DMS153 (cell line): ENCODE measurements at regions not wholly inside any gene's neighbourhood (a gene's known extent, or its start where the extent isn't known, plus 50 kb on each side); places are given as distances from the start of the nearest gene placed in this dataset.
A peak's percentile ranks its signal among the peaks of the same experiment; 100 is the strongest.

ENCODE experiments used
- DNase-seq: peaks from one replicate; lab custom pipeline; 2025; lab: John Stamatoyannopoulos, UW

GRCh38 chr12:75725521-75726111 is 214.2 kb upstream of the KRR1 start:
- peak; percentile 20 for DNase-seq

GRCh38 chr12:75724928-75725312 is 213.5 kb upstream of the KRR1 start:
- DNase-seq, result peak; percentile 85

- DNase-seq, result no peak
Observed at GRCh38 chr12:75724307-75724927, 213.0 kb upstream of the KRR1 start.

DNA sequence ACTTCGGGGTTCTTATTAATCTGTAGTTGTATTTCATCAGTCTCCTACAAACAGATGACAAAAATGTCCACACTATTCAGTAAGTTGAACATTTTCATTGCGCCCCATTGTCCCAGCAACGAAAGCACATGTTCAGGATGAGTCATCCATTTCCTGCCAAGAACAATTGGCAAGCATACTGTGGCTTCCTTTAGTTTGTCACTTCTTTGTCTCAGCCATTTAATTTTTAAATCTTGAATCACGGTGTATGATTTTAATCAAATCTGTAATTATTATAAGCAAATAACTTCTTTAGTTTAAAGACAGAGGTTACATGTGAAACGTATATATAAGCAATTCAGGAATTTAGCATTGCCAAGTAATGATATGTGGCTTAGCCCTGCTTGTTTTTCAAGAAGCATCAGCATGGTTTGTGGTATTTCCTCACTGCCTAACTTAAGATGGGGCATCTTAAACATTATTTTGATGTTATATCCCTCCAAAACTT is 211.3 kb upstream of the KRR1 start:
- DNase-seq, result peak; percentile 81

- no peak for DNase-seq
Observed at GRCh38 chr12:75721796-75722195, 210.4 kb upstream of the KRR1 start.

DNA sequence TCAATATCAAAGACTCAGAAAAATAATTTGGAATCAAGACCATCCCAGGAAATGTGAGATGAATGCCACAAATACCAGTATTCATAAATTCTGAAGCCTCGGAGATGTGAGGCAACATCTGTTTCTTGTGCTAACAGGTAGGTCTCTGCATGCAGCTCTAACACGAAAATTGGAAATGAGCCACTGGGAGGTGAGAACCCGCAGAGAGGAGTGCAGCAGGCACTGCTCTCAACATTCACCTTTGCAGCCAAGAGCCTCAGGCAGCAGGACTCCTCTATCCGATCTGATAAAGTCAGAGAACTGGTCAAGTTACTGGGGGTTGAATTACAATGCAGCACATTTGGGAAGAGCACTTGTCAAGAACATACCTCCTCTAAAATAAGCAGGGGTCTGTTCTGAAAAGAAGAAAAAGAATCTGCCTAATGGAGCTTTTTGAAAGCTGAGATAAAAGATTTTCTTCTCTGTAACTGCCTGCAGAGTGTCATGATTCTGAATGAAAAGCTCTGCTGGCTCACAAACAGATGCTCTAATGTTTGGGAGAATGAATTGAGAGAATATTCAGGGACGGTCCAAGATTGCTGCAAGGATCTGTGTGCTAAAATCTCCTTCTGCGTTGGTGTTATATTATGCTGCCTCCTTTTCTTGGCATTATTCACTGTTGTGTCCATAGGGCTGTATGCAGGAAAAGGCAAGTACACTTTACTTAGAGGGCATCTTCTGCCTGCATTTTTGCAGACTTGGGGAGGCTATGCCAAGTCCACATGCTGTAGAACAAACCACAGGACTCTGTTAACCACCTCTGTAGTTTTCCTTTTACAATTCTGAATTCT is 209.6 kb upstream of the KRR1 start:
- DNase-seq, result peak; percentile 54

- DNase-seq, result no peak
Observed at GRCh38 chr12:75717902-75718301, 206.5 kb upstream of the KRR1 start.

- DNase-seq, result no peak
Observed at GRCh38 chr12:75716291-75717025, 205.0 kb upstream of the KRR1 start.

GRCh38 chr12:75715682-75716081 is 204.3 kb upstream of the KRR1 start:
- DNase-seq, result no peak

- no peak for DNase-seq
Observed at GRCh38 chr12:75715323-75715644, 203.9 kb upstream of the KRR1 start.

GRCh38 chr12:75714462-75715322 is 203.3 kb upstream of the KRR1 start:
- DNase-seq, result no peak

GRCh38 chr12:75713434-75713833 is 202.0 kb upstream of the KRR1 start:
- DNase-seq, result no peak

DNA sequence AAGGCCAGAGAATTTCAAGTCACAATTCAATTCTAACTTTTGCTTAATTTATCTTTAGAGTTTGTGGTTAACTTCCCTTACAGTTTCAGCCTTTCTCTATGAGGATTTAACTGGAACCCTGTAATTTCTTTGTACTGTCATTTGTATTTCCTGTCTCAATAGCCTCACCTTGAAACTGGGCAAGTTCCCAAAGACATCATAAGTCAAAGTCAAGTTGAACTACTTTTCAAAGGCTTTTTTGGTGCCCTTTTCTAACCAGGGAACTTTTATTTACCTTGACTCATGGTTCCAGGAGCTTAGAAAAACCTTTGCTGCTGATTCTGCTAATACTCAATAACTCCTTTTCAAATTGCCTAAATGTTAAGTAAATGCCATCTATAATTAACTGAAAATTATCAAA is 200.8 kb upstream of the KRR1 start:
- no peak for DNase-seq

GRCh38 chr12:75711271-75711670 is 199.9 kb upstream of the KRR1 start:
- DNase-seq, result no peak

DNA sequence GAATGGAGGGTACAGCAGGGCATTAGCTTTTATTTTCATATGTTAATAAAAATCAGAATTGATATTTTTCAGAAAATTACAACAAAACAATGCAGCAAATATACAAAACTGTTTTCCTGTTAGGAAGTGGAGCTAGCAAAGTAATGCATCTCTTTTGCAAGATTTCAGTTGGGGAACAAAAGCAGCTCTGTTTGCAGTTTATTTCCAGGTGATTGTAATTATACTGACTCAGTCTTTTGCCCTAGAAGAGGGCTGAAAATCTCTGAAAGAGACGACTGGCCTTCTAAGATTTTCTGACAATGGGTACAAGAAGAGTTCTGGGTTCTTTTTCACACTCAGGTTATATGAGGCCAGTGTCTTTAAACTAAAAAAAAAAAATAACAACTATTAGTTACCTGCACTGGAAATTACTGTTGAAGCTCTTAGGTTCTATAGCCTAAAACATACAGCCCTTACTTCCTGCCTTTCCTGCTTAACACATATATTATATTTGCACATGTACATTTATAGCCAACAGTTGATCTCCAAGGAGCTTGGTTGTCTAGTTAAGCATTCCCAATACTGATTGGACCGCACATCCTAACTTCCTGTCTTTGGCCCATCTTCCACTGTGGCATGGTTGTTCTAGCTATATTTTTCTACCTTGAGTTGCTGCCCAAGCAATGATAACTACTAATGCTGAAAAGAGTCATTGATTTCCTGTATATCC is 199.1 kb upstream of the KRR1 start:
- DNase-seq, result no peak

- DNase-seq, result no peak
Observed at GRCh38 chr12:75709503-75709902, 198.1 kb upstream of the KRR1 start.

DNA sequence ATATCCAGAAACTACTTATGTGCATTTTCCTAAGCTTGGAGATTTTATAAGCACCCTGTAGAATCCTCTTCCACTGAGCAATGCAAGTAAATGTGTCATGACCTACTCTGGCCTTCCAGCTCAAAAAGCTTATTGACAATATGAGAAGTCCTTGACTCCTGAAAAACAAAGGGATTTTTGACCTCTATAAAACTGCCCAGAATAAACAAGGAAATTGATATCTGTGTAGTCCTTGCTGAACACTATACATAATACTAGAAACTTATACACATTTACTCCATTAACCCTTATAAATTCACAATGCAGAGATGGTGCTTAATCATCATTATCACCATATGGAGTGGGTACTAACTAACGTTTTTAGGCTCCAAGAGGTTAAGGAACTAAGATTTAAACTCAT is 197.4 kb upstream of the KRR1 start:
- no peak for DNase-seq

DNA sequence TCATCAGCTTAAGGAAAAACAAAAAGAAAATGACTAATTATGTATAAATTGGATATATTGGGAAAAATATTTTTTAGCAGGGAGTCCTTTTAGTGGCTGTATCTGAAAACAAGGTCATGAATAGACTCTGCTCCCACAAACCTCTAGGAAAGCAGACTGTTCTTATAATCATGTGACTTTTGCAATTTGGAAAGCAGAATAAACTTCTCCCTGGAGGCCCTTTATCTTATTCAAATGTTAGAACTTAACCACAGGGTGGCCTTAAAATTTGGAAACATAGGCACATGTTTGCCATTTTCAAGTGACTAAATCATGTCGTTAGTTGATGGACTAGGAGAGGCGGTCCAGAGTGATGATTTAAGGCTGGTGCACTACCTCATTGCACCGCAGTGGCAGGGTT is 196.6 kb upstream of the KRR1 start:
- no peak for DNase-seq

- no peak for DNase-seq
Observed at GRCh38 chr12:75706786-75707605, 195.6 kb upstream of the KRR1 start.
